A549 (cell line): ENCODE measurements at regions not wholly inside any gene's neighbourhood (a gene's known extent, or its start where the extent isn't known, plus 50 kb on each side); places are given as distances from the start of the nearest gene placed in this dataset.
"Not testable (repeated sequence)": the region's sequence is repeated elsewhere in the genome, so short reads cannot be mapped to it uniquely, and the experiment has no call there.

Source experiments
- ATAC-seq, 2 experiments: fragments of 200-7000 bp in 1 of 2; fragments of >200 bp in 1 of 2; cut with Nextera tagmentation in 1 of 2; cut with Tn5 transposase in 1 of 2; 3 replicates each; pipeline versions ENCODE4 v1.8.0 to v1.9.1; 2018 to 2020; ENCODE audit warnings: mild to moderate bottlenecking in 1 of 2, moderate library complexity in 1 of 2
- CTCF ChIA-PET: fragments of 300-600 bp; sonication (Branson Sonifier 250); formaldehyde crosslinking; extraction: SDS; loops from one replicate; lab custom pipeline; 2021; ENCODE audit warnings: antibody characterized with exemption, inconsistent platforms; lab: Yijun Ruan, JAX
- POLR2A ChIA-PET: fragments of 350-600 bp; formaldehyde crosslinking; extraction: SDS; loops from one replicate; lab custom pipeline; 2021; ENCODE audit warnings: antibody characterized with exemption, inconsistent platforms; lab: Yijun Ruan, JAX
- DNase-seq, 2 experiments: peaks; one replicate each; pipeline versions ENCODE4 v3.0.0 to v3.0.0-alpha.2; 2011 to 2016; ENCODE audit warnings: low read depth in 1 of 2, low spot score in 1 of 2
- FAIRE-seq: peaks from 2 replicates; lab custom pipeline; 2011; peaks lifted over from hg19 to GRCh38; lab: Jason Lieb, UNC
- H3K27ac ChIP-seq, 2 experiments: fragments of >200 bp; sonication (Bioruptor Twin); formaldehyde crosslinking; 3 replicates each; pipeline ENCODE4 v1.5.1; 2016 to 2017
- H3K4me1 ChIP-seq: fragments of >200 bp; sonication (Bioruptor Twin); formaldehyde crosslinking; 3 replicates; pipeline ENCODE4 v1.6.1; 2016
- H3K4me2 ChIP-seq: fragments of >200 bp; sonication (Bioruptor Twin); formaldehyde crosslinking; 3 replicates; pipeline ENCODE4 v1.6.1; 2016
- H3K4me3 ChIP-seq: fragments of >200 bp; sonication (Bioruptor Twin); formaldehyde crosslinking; 3 replicates; pipeline ENCODE4 v1.5.1; 2016
- H3K9me3 ChIP-seq: fragments of >200 bp; sonication (Bioruptor Twin); formaldehyde crosslinking; 3 replicates; pipeline ENCODE4 v1.6.1; 2016
- CBX8 ChIP-seq: fragments of 200-600 bp; sonication (generic); IDR thresholded peaks from 2 replicates; pipeline ENCODE4 v1.6.1; 2016
- CHD2 ChIP-seq: fragments of 150-350 bp; IDR thresholded peaks from 2 replicates; pipeline ENCODE4 v1.6.1; 2014; ENCODE audit warnings: low read length; ENCODE audit not compliant: partially characterized antibody
- CHD4 ChIP-seq: fragments of 200-600 bp; sonication (generic); IDR thresholded peaks from 2 replicates; pipeline ENCODE4 v1.6.1; 2016; ENCODE audit warnings: antibody characterized with exemption, mild to moderate bottlenecking, borderline replicate concordance
- CTCF ChIP-seq: fragments of >200 bp; sonication (Bioruptor Twin); formaldehyde crosslinking; IDR thresholded peaks from 3 replicates; pipeline ENCODE4 v1.5.1; 2016
- E2F6 ChIP-seq: IDR thresholded peaks from 2 replicates; pipeline ENCODE4 v1.6.1; 2012; ENCODE audit warnings: low read depth, borderline replicate concordance
- ELK1 ChIP-seq: fragments of 150-350 bp; IDR thresholded peaks from 2 replicates; pipeline ENCODE4 v1.6.1; 2014; ENCODE audit warnings: low read depth, mild to moderate bottlenecking, low read length
- ESRRA ChIP-seq: fragments of 150-350 bp; IDR thresholded peaks from 2 replicates; pipeline ENCODE4 v1.6.1; 2014; ENCODE audit warnings: mild to moderate bottlenecking, low read length, borderline replicate concordance
- FOSB ChIP-seq: fragments of 250-450 bp; sonication (Bioruptor Pico); IDR thresholded peaks from 2 replicates; pipeline ENCODE4 v1.5.0; 2020; ENCODE audit warnings: mild to moderate bottlenecking, moderate library complexity
- FOXS1 ChIP-seq: fragments of 250-450 bp; sonication (Bioruptor Pico); IDR thresholded peaks from 2 replicates; pipeline ENCODE4 v1.5.0; 2020; ENCODE audit warnings: mild to moderate bottlenecking, moderate library complexity
- GATA3 ChIP-seq: IDR thresholded peaks from 2 replicates; pipeline ENCODE4 v1.6.1; 2012; ENCODE audit warnings: borderline replicate concordance
- HOXA7 ChIP-seq: fragments of 250-450 bp; sonication (Bioruptor Pico); IDR thresholded peaks from 2 replicates; pipeline ENCODE4 v1.5.0; 2020; ENCODE audit warnings: mild to moderate bottlenecking, moderate library complexity
- HOXB5 ChIP-seq: fragments of 250-450 bp; sonication (Bioruptor Pico); IDR thresholded peaks from 2 replicates; pipeline ENCODE4 v1.5.0; 2020; ENCODE audit warnings: mild to moderate bottlenecking, moderate library complexity
- JUN ChIP-seq, 2 experiments: fragments of >200 bp; sonication (Bioruptor Twin); formaldehyde crosslinking; IDR thresholded peaks; 2 replicates in 1 of 2; 3 replicates in 1 of 2; pipeline ENCODE4 v1.6.1; 2016 to 2017
- JUNB ChIP-seq: fragments of >200 bp; sonication (Bioruptor Twin); formaldehyde crosslinking; IDR thresholded peaks from 2 replicates; pipeline ENCODE4 v1.6.1; 2016
- NFE2L2 ChIP-seq: fragments of 150-350 bp; conservative IDR thresholded peaks from 2 replicates; pipeline ENCODE4 v1.6.1; 2014; ENCODE audit warnings: low read length
- PBX3 ChIP-seq: IDR thresholded peaks from 2 replicates; pipeline ENCODE4 v1.6.1; 2012
- PHF8 ChIP-seq: fragments of 200-600 bp; sonication (generic); IDR thresholded peaks from 2 replicates; pipeline ENCODE4 v1.6.1; 2016; ENCODE audit warnings: low read depth, mild to moderate bottlenecking, antibody characterized with exemption, moderate library complexity, borderline replicate concordance
- POLR2AphosphoS2 ChIP-seq: conservative IDR thresholded peaks from 2 replicates; pipeline ENCODE4 v1.6.1; 2012; ENCODE audit warnings: low read length, improper control_type of control experiment, inconsistent platforms
- RAD21 ChIP-seq, 2 experiments: fragments of >200 bp in 1 of 2; sonication (Bioruptor Twin) in 1 of 2; formaldehyde crosslinking in 1 of 2; IDR thresholded peaks in 1 of 2; conservative IDR thresholded peaks in 1 of 2; 2 replicates in 1 of 2; 3 replicates in 1 of 2; pipeline ENCODE4 v1.6.1; 2012 to 2018; ENCODE audit warnings: inconsistent platforms in 1 of 2
- RARB ChIP-seq: fragments of 250-450 bp; sonication (Bioruptor Pico); IDR thresholded peaks from 2 replicates; pipeline ENCODE4 v1.8.0; 2021; ENCODE audit warnings: mild to moderate bottlenecking, moderate library complexity
- RFX5 ChIP-seq: fragments of 450-650 bp; IDR thresholded peaks from 2 replicates; pipeline ENCODE4 v1.7.1; 2014; ENCODE audit warnings: antibody characterized with exemption, mild to moderate bottlenecking, moderate library complexity
- SREBF2 ChIP-seq: fragments of 450-650 bp; IDR thresholded peaks from 2 replicates; pipeline ENCODE4 v1.6.1; 2014; ENCODE audit warnings: mild to moderate bottlenecking, moderate library complexity
- TP53 ChIP-seq: fragments of 250-450 bp; sonication (Bioruptor Pico); IDR thresholded peaks from 2 replicates; pipeline ENCODE4 v1.5.0; 2021; ENCODE audit warnings: mild to moderate bottlenecking, moderate library complexity
- ZFP36 ChIP-seq: fragments of 450-650 bp; IDR thresholded peaks from 2 replicates; pipeline ENCODE4 v1.6.1; 2014; ENCODE audit warnings: borderline replicate concordance; ENCODE audit not compliant: partially characterized antibody
- WGBS: methylation state at CpG from one replicate; pipeline ENCODE4 v1.1.6; 2017; ENCODE audit errors: missing lambda C conversion rate; 5-methylcytosine and 5-hydroxymethylcytosine counted together

- Histone ChIP-seq H3K4me1 (no peaks in the 10 kb centered on the region), H3K9me3 (peaks cover 58% of the 10 kb centered on the region), H3K27ac (no peak overlapping the region), H3K4me2 (no peak overlapping the region), H3K4me3 (no peak overlapping the region)
- ATAC-seq, result no peak
- FAIRE-seq, result no peak
- no peak for DNase-seq
- TF ChIP-seq ZFP36 (peak; percentile 23), FOSB (CRISPR knock-in tag) (no peak)
- ChIA-PET POLR2A (no interaction called here), CTCF (interaction anchor here (0.5 to 1.2 kb wide), 4 partner anchors 9 to 123 kb away, joined by 3 to 4 read pairs (median 3); no protein-coding TSS in a partner anchor)
- 49% methylated on average over 2 of the region's 2 CpGs for WGBS
These were observed 69.9 kb downstream of the SDR9C7 start for GRCh38 chr12:56864318-56864717.

- Histone ChIP-seq H3K4me1 (no peaks in the 10 kb centered on the region), H3K4me3 (no peak overlapping the region), H3K9me3 (peaks cover 58% of the 10 kb centered on the region), H3K4me2 (no peak overlapping the region), H3K27ac (no peak overlapping the region)
- FAIRE-seq (no peak), DNase-seq (peak in 1 of 2 experiments; percentile 19), ATAC-seq (no peak)
- ChIA-PET POLR2A (no interaction called here), CTCF (interaction anchor here (0.6 to 1.2 kb wide), 3 partner anchors 8 to 124 kb away, joined by 3 to 4 read pairs (median 3); no protein-coding TSS in a partner anchor)
- TF ChIP-seq E2F6 (no peak), RFX5 (no peak), ESRRA (no peak), CHD2 (no peak), HOXB5 (no peak), RARB (CRISPR knock-in tag) (no peak), RAD21 (conservative IDR thresholded peaks at IDR 0.05 in 1 of 2, IDR thresholded peaks at IDR 0.05 in 1 of 2) (no peak), JUNB (no peak), HOXA7 (no peak), NFE2L2 (no peak), ELK1 (no peak), PBX3 (no peak), PHF8 (no peak), JUN (IDR thresholded peaks at IDR 0.05) (no peak), SREBF2 (no peak), CBX8 (no peak)
These were observed 70.4 kb downstream of the SDR9C7 start for GRCh38 chr12:56863789-56864188.

GRCh38 chr12:56862264-56862663, 71.9 kb downstream of the SDR9C7 start:
- ATAC-seq (no peak), FAIRE-seq (no peak), DNase-seq (no peak)
- 0% methylated on average over 2 of the region's 2 CpGs for WGBS
- Histone ChIP-seq H3K4me2 (no peak overlapping the region), H3K9me3 (peaks cover 50% of the 10 kb centered on the region), H3K4me1 (no peaks in the 10 kb centered on the region), H3K4me3 (no peak overlapping the region), H3K27ac (no peak overlapping the region)
- TF ChIP-seq FOXS1 (CRISPR knock-in tag), result no peak
- TF ChIP-seq ELK1, result no peak
- TF ChIP-seq CTCF, result no peak
- TF ChIP-seq POLR2AphosphoS2, result no peak
- TF ChIP-seq CHD4, result no peak
- no peak for TF ChIP-seq TP53
- no peak for TF ChIP-seq ESRRA
- TF ChIP-seq ZFP36, result no peak
- TF ChIP-seq HOXB5, result no peak
- no peak for TF ChIP-seq GATA3
- no peak for TF ChIP-seq PBX3
- ChIA-PET POLR2A (no interaction called here), CTCF (no interaction called here)

GRCh38 chr12:56853392-56853978, 80.7 kb downstream of the SDR9C7 start:
- WGBS, result 54% methylated on average over 8 of the region's 8 CpGs

More at GRCh38 chr12:56853392-56853978, 80.7 kb downstream of the SDR9C7 start:
- FAIRE-seq, H3K4me1 ChIP-seq, H3K27ac ChIP-seq, POLR2A ChIA-PET, DNase-seq, H3K4me2 ChIP-seq, CTCF ChIA-PET, H3K4me3 ChIP-seq, ATAC-seq: not testable (repeated sequence)
- H3K9me3 ChIP-seq, result peaks cover 18% of the 10 kb centered on the region; the same call in 2 of the 3 replicates
